Transverse colon (tissue), 4 donors: ENCODE measurements at regions not wholly inside any gene's neighbourhood (a gene's known extent, or its start where the extent isn't known, plus 50 kb on each side); places are given as distances from the start of the nearest gene placed in this dataset.

Source experiments
- EP300 ChIP-seq: sonication (generic); formaldehyde crosslinking; IDR thresholded peaks from one replicate; pipeline ENCODE4 v1.6.1; 2017; ENCODE audit warnings: antibody characterized with exemption, low read depth
- POLR2AphosphoS5 ChIP-seq, 3 donors: sonication (generic); formaldehyde crosslinking; IDR thresholded peaks; one replicate each; pipeline ENCODE4 v1.6.1; 2016; ENCODE audit warnings: antibody characterized with exemption in 3 of 3
- TF ChIP-seq, protein P1 (sequence below), 5 experiments: fragments of 200-600 bp in 3 of 5; fragments of 450-650 bp in 2 of 5; sonication (generic) in 3 of 5; IDR thresholded peaks; 1 replicate in 2 of 5; 2 replicates in 3 of 5; pipeline ENCODE4 v1.5.1; 2016 to 2017; ENCODE audit warnings: antibody characterized with exemption in 5 of 5, inconsistent platforms in 3 of 5, mild to moderate bottlenecking in 2 of 5, moderate library complexity in 1 of 5

- TF ChIP-seq, protein P1, sequence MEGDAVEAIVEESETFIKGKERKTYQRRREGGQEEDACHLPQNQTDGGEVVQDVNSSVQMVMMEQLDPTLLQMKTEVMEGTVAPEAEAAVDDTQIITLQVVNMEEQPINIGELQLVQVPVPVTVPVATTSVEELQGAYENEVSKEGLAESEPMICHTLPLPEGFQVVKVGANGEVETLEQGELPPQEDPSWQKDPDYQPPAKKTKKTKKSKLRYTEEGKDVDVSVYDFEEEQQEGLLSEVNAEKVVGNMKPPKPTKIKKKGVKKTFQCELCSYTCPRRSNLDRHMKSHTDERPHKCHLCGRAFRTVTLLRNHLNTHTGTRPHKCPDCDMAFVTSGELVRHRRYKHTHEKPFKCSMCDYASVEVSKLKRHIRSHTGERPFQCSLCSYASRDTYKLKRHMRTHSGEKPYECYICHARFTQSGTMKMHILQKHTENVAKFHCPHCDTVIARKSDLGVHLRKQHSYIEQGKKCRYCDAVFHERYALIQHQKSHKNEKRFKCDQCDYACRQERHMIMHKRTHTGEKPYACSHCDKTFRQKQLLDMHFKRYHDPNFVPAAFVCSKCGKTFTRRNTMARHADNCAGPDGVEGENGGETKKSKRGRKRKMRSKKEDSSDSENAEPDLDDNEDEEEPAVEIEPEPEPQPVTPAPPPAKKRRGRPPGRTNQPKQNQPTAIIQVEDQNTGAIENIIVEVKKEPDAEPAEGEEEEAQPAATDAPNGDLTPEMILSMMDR (IDR thresholded peaks at IDR 0.05), result no peak
- TF ChIP-seq EP300 (no peak), POLR2AphosphoS5 (IDR thresholded peaks at IDR 0.05) (no peak)
These were observed 468.6 kb downstream of the BRD1 start for GRCh38 chr22:49359076-49359475.
